ENCODE measurements at regions not wholly inside any gene's neighbourhood (a gene's known extent, or its start where the extent isn't known, plus 50 kb on each side); places are given as distances from the start of the nearest gene placed in this dataset.

GRCh38 chr5:173819521-173819920 lies 68.6 kb upstream of the CPEB4 start:
- no peak for DNase-seq (ENCODE audit: low read depth, low spot score)
- no peaks in the 10 kb centered on the region; the same call in 1 of the 2 replicates for H3K4me1 ChIP-seq (ENCODE audit: control insufficient read depth, insufficient read depth, low read length)
- in situ Hi-C loops (cut with HindIII; ENCODE audit: low pct_unique_long_range_greater_than_20kb, low sequenced_read_pairs) = no loop called here
- H3K27me3 ChIP-seq (ENCODE audit: control insufficient read depth, insufficient read depth, low read length) = no peaks in the 10 kb centered on the region
- H3K9me3 ChIP-seq (ENCODE audit: control insufficient read depth, insufficient read depth, low read depth, low read length) = no peaks in the 10 kb centered on the region
- ChIA-PET POLR2A (no interaction called here), CTCF (interaction anchor here (0.6 kb wide), 1 partner anchor 188 kb away, joined by 4 read pairs; no protein-coding TSS in a partner anchor)
- no peak overlapping the region for H3K27ac ChIP-seq (ENCODE audit: low read length)
- H3K36me3 ChIP-seq (ENCODE audit: control insufficient read depth, insufficient read depth, low read length) = no peaks in the 10 kb centered on the region
- H3K4me3 ChIP-seq (ENCODE audit: low read depth in 2 of 2, low read length in 2 of 2) = no peak overlapping the region
- TF ChIP-seq POLR2AphosphoS5 (IDR thresholded peaks at IDR 0.05; ENCODE audit: low read depth, low read length) = no peak
- no peak for TF ChIP-seq TCF7L2 (IDR thresholded peaks at IDR 0.05; ENCODE audit: low read depth, low read length)
- no peak for TF ChIP-seq SIN3A (IDR thresholded peaks at IDR 0.05; ENCODE audit: borderline replicate concordance, insufficient read depth, low read depth, low read length)
- TF ChIP-seq CTCF (IDR thresholded peaks at IDR 0.05) = no peak
- TF ChIP-seq, protein P1, sequence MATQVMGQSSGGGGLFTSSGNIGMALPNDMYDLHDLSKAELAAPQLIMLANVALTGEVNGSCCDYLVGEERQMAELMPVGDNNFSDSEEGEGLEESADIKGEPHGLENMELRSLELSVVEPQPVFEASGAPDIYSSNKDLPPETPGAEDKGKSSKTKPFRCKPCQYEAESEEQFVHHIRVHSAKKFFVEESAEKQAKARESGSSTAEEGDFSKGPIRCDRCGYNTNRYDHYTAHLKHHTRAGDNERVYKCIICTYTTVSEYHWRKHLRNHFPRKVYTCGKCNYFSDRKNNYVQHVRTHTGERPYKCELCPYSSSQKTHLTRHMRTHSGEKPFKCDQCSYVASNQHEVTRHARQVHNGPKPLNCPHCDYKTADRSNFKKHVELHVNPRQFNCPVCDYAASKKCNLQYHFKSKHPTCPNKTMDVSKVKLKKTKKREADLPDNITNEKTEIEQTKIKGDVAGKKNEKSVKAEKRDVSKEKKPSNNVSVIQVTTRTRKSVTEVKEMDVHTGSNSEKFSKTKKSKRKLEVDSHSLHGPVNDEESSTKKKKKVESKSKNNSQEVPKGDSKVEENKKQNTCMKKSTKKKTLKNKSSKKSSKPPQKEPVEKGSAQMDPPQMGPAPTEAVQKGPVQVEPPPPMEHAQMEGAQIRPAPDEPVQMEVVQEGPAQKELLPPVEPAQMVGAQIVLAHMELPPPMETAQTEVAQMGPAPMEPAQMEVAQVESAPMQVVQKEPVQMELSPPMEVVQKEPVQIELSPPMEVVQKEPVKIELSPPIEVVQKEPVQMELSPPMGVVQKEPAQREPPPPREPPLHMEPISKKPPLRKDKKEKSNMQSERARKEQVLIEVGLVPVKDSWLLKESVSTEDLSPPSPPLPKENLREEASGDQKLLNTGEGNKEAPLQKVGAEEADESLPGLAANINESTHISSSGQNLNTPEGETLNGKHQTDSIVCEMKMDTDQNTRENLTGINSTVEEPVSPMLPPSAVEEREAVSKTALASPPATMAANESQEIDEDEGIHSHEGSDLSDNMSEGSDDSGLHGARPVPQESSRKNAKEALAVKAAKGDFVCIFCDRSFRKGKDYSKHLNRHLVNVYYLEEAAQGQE (IDR thresholded peaks at IDR 0.05; ENCODE audit: insufficient read depth in 1 of 2, low read depth in 2 of 2, low read length in 1 of 2) = no peak
- intact Hi-C loops (cut with micrococcal nuclease; ENCODE audit: unreplicated experiment) = no loop called here
- BruUV-seq (replicated peaks) = no TSS peak
- ATAC-seq = no peak

GRCh38 chr5:173823274-173823644 lies 64.9 kb upstream of the CPEB4 start:
- ATAC-seq = no peak
- H3K27ac ChIP-seq (ENCODE audit: low read length) = no peak overlapping the region
- no peaks in the 10 kb centered on the region for H3K36me3 ChIP-seq (ENCODE audit: control insufficient read depth, insufficient read depth, low read length)
- BruUV-seq (replicated peaks) = no TSS peak
- TF ChIP-seq TCF7L2 (IDR thresholded peaks at IDR 0.05; ENCODE audit: low read depth, low read length) (no peak), SIN3A (IDR thresholded peaks at IDR 0.05; ENCODE audit: borderline replicate concordance, insufficient read depth, low read depth, low read length) (no peak), CTCF (IDR thresholded peaks at IDR 0.05) (no peak)
- ChIA-PET POLR2A (no interaction called here), CTCF (no interaction called here)
- intact Hi-C loops (cut with micrococcal nuclease; ENCODE audit: unreplicated experiment) (no loop called here), in situ Hi-C loops (cut with HindIII; ENCODE audit: low pct_unique_long_range_greater_than_20kb, low sequenced_read_pairs) (no loop called here)
- H3K4me1 ChIP-seq (ENCODE audit: control insufficient read depth, insufficient read depth, low read length) = no peaks in the 10 kb centered on the region; the same call in 1 of the 2 replicates
- peaks cover 4% of the 10 kb centered on the region; the same call in 1 of the 2 replicates for H3K9me3 ChIP-seq (ENCODE audit: control insufficient read depth, insufficient read depth, low read depth, low read length)
- H3K4me3 ChIP-seq (ENCODE audit: low read depth in 2 of 2, low read length in 2 of 2) = no peak overlapping the region
- DNase-seq (ENCODE audit: low read depth, low spot score) = no peak
- no peaks in the 10 kb centered on the region for H3K27me3 ChIP-seq (ENCODE audit: control insufficient read depth, insufficient read depth, low read length)
